ENCODE measurements at regions not wholly inside any gene's neighbourhood (a gene's known extent, or its start where the extent isn't known, plus 50 kb on each side); places are given as distances from the start of the nearest gene placed in this dataset.

- Histone ChIP-seq H3K36me3 (no peaks in the 10 kb centered on the region), H3K27me3 (no peaks in the 10 kb centered on the region), H3K9me3 (no peaks in the 10 kb centered on the region), H3K4me1 (no peaks in the 10 kb centered on the region), H3K4me3 (no peak overlapping the region), H3K27ac (no peak overlapping the region)
- in situ Hi-C loops (cut with MboI; ENCODE audit: low sequenced_read_pairs in 4 of 4), result no loop called here
- no peak for DNase-seq
- intact Hi-C loops (cut with DNase I; ENCODE audit: low total_unique reads), result no loop called here
- no peak for TF ChIP-seq POLR2A (IDR thresholded peaks at IDR 0.05)
- TF ChIP-seq CTCF (IDR thresholded peaks at IDR 0.05 in 4 of 5, conservative IDR thresholded peaks at IDR 0.05 in 1 of 5), result no peak
- ATAC-seq, result no peak
Observed at GRCh38 chr4:31045724-31046318, 325.7 kb downstream of the PCDH7 start.

DNA sequence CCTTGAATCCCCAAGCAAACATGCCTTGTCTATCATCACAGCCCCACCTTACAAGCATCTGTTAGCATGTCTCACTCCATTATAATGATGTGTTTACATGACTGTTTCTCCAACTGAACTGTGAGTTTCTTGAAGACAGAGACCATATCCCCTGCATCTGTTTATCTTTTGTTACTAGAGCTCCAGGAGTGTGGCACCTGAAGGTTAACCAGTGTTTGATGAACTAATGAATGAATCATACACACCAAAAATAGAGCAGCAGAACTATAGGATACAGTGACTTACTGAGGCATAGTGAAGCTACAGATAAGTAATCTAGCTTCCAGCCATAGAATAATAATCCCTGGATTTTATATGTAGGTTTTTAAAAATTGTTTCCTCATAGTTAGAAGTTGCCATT, 331.0 kb downstream of the PCDH7 start:
- Histone ChIP-seq H3K36me3 (no peaks in the 10 kb centered on the region), H3K27me3 (no peaks in the 10 kb centered on the region), H3K4me3 (no peak overlapping the region), H3K9me3 (no peaks in the 10 kb centered on the region), H3K4me1 (no peaks in the 10 kb centered on the region), H3K27ac (no peak overlapping the region)
- no peak for TF ChIP-seq POLR2A (IDR thresholded peaks at IDR 0.05)
- no peak for TF ChIP-seq CTCF (IDR thresholded peaks at IDR 0.05 in 4 of 5, conservative IDR thresholded peaks at IDR 0.05 in 1 of 5)
- no peak for DNase-seq
- ATAC-seq, result no peak
- in situ Hi-C loops (cut with MboI; ENCODE audit: low sequenced_read_pairs in 4 of 4), result no loop called here
- intact Hi-C loops (cut with DNase I; ENCODE audit: low total_unique reads), result no loop called here

DNA sequence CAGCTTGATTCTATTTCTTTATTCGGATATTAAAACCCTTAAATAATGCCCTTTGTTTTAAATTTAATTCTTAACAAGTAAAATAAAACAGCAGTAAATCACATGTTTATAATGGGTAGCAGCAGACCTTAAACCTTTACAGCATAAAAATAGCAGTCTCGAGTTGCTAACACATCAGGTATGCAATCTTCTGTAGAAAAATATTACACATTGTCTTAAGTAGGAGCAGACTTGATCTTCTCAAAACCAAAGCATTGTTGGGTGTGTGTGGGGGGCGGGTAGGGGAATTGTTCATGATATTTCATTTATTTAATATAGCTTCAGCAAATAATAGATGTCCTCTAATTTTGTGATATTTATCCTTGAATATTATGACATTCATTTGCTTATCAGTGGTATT, 331.4 kb downstream of the PCDH7 start:
- Histone ChIP-seq H3K4me3 (no peak overlapping the region), H3K9me3 (no peaks in the 10 kb centered on the region), H3K4me1 (no peaks in the 10 kb centered on the region), H3K36me3 (no peaks in the 10 kb centered on the region), H3K27me3 (no peaks in the 10 kb centered on the region), H3K27ac (no peak overlapping the region)
- TF ChIP-seq POLR2A (IDR thresholded peaks at IDR 0.05) (no peak), CTCF (IDR thresholded peaks at IDR 0.05 in 4 of 5, conservative IDR thresholded peaks at IDR 0.05 in 1 of 5) (no peak)
- no peak for DNase-seq
- intact Hi-C loops (cut with DNase I; ENCODE audit: low total_unique reads), result no loop called here
- in situ Hi-C loops (cut with MboI; ENCODE audit: low sequenced_read_pairs in 4 of 4), result no loop called here
- ATAC-seq, result no peak

DNA sequence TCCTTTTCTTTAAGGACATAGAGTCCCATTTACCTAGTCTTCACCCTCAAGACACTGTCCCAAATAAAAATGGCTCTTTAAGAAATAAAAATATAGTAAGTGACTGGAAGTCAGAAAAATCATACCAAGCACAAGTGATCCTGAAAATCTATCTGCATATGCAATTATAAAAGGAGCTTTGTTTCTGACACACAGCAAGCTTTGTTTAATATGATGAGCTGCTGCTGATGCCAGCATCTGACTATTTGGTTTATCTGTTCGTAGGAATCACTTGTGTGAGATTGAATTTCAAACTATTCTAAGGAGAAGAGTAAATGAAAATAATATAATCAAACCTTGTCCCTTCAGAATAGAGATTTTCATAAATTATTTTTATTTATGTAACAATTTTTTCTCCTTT, 332.4 kb downstream of the PCDH7 start:
- ATAC-seq (no peak), DNase-seq (no peak)
- Histone ChIP-seq H3K4me3 (no peak overlapping the region), H3K9me3 (no peaks in the 10 kb centered on the region), H3K27me3 (no peaks in the 10 kb centered on the region), H3K4me1 (no peaks in the 10 kb centered on the region), H3K36me3 (no peaks in the 10 kb centered on the region), H3K27ac (no peak overlapping the region)
- in situ Hi-C loops (cut with MboI; ENCODE audit: low sequenced_read_pairs in 4 of 4), result no loop called here
- intact Hi-C loops (cut with DNase I; ENCODE audit: low total_unique reads), result no loop called here
- TF ChIP-seq POLR2A (IDR thresholded peaks at IDR 0.05), result no peak
- TF ChIP-seq CTCF (IDR thresholded peaks at IDR 0.05 in 4 of 5, conservative IDR thresholded peaks at IDR 0.05 in 1 of 5), result no peak

- intact Hi-C loops (cut with DNase I; ENCODE audit: low total_unique reads) (no loop called here), in situ Hi-C loops (cut with MboI; ENCODE audit: low sequenced_read_pairs in 4 of 4) (no loop called here)
- Histone ChIP-seq H3K36me3 (no peaks in the 10 kb centered on the region), H3K9me3 (no peaks in the 10 kb centered on the region), H3K27ac (no peak overlapping the region), H3K27me3 (no peaks in the 10 kb centered on the region), H3K4me1 (no peaks in the 10 kb centered on the region), H3K4me3 (no peak overlapping the region)
- no peak for TF ChIP-seq CTCF (IDR thresholded peaks at IDR 0.05 in 4 of 5, conservative IDR thresholded peaks at IDR 0.05 in 1 of 5)
- no peak for TF ChIP-seq POLR2A (IDR thresholded peaks at IDR 0.05)
- no peak for DNase-seq
- ATAC-seq, result no peak
Observed at GRCh38 chr4:31053451-31053850, 333.3 kb downstream of the PCDH7 start.
